ENCODE measurements at regions not wholly inside any gene's neighbourhood (a gene's known extent, or its start where the extent isn't known, plus 50 kb on each side); places are given as distances from the start of the nearest gene placed in this dataset.

GRCh38 chr14:28152453-28153044 is 614.0 kb upstream of the FOXG1 start:
- no peak for TF ChIP-seq EZH2 (IDR thresholded peaks at IDR 0.05; ENCODE audit: insufficient read depth, poor library complexity, severe bottlenecking)
- TF ChIP-seq EZH2phosphoT487 (IDR thresholded peaks at IDR 0.05; ENCODE audit: insufficient read depth, low read depth): no peak
- Histone ChIP-seq H3K4me1 (ENCODE audit: insufficient read depth) (no peaks in the 10 kb centered on the region), H2AFZ (no peak overlapping the region), H3K9me2 (ENCODE audit: insufficient read depth) (no peaks in the 10 kb centered on the region), H3K36me3 (ENCODE audit: low read depth) (no peaks in the 10 kb centered on the region), H3K27me3 (replicated peaks; ENCODE audit: insufficient read depth) (no peaks in the 10 kb centered on the region), H3K4me3 (no peak overlapping the region), H4K20me1 (ENCODE audit: insufficient read depth) (no peaks in the 10 kb centered on the region), H3K79me2 (ENCODE audit: insufficient read depth) (no peaks in the 10 kb centered on the region), H3K27ac (no peak overlapping the region), H3K4me2 (ENCODE audit: unreplicated experiment) (no peak overlapping the region), H3K9me3 (ENCODE audit: low read depth) (no peaks in the 10 kb centered on the region), H3K9ac (no peak overlapping the region), H3F3A (ENCODE audit: insufficient read depth) (no peaks in the 10 kb centered on the region)
- in situ Hi-C loops (cut with MboI): no loop called here
- DNase-seq: no peak
- 11 to 16% methylated on average over 4 of the region's 4 CpGs for WGBS, 2 experiments (ENCODE audit: low coverage in 1 of 2, low lambda C conversion rate in 2 of 2, missing lambda C conversion rate in 2 of 2)

DNA sequence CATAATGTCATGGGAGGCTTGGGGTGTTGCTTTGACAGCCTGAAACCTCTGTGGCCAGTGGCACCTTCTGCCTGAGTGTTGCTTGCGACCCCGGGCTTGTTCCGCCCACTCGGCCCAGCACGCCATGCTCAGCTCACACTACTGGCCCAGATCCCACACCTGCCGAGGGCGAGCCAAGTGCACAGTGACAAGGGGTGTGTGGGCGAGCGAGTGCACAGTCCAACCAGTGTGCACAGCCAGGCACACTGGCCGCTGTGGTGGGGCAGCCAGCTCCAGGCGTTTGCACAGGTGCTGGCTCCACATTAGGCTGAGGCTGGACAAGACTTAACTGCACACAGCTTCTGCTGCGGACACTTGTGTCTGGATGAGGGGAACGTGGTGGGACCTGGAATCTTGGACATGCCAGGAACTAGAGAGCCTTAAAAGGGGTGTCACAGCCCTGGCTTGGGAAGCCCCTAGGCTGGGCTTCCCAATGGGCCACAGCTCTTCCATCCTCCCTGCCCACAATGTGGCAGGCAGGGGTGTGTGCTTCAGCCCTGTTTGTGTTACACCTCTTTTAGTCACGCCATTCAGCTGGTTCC is 609.2 kb upstream of the FOXG1 start:
- no peaks in the 10 kb centered on the region for H3K4me1 ChIP-seq (ENCODE audit: insufficient read depth)
- no peak for DNase-seq
- no peak overlapping the region for H3K4me3 ChIP-seq
- TF ChIP-seq EZH2 (IDR thresholded peaks at IDR 0.05; ENCODE audit: insufficient read depth, poor library complexity, severe bottlenecking) (no peak), EZH2phosphoT487 (IDR thresholded peaks at IDR 0.05; ENCODE audit: insufficient read depth, low read depth) (no peak)
- no peaks in the 10 kb centered on the region for H4K20me1 ChIP-seq (ENCODE audit: insufficient read depth)
- no peaks in the 10 kb centered on the region for H3K36me3 ChIP-seq (ENCODE audit: low read depth)
- no peak overlapping the region for H3K27ac ChIP-seq
- H3K27me3 ChIP-seq (replicated peaks; ENCODE audit: insufficient read depth): no peaks in the 10 kb centered on the region
- H3K4me2 ChIP-seq (ENCODE audit: unreplicated experiment): no peak overlapping the region
- peaks cover 7% of the 10 kb centered on the region for H3K9me3 ChIP-seq (ENCODE audit: low read depth)
- H3K79me2 ChIP-seq (ENCODE audit: insufficient read depth): no peaks in the 10 kb centered on the region
- H2AFZ ChIP-seq: no peak overlapping the region
- H3K9me2 ChIP-seq (ENCODE audit: insufficient read depth): no peaks in the 10 kb centered on the region
- WGBS, 2 experiments (ENCODE audit: low coverage in 1 of 2, low lambda C conversion rate in 2 of 2, missing lambda C conversion rate in 2 of 2): 38 to 49% methylated on average over 10 to 14 of the region's 14 CpGs
- in situ Hi-C loops (cut with MboI): no loop called here
- H3F3A ChIP-seq (ENCODE audit: insufficient read depth): no peaks in the 10 kb centered on the region
- no peak overlapping the region for H3K9ac ChIP-seq

DNA sequence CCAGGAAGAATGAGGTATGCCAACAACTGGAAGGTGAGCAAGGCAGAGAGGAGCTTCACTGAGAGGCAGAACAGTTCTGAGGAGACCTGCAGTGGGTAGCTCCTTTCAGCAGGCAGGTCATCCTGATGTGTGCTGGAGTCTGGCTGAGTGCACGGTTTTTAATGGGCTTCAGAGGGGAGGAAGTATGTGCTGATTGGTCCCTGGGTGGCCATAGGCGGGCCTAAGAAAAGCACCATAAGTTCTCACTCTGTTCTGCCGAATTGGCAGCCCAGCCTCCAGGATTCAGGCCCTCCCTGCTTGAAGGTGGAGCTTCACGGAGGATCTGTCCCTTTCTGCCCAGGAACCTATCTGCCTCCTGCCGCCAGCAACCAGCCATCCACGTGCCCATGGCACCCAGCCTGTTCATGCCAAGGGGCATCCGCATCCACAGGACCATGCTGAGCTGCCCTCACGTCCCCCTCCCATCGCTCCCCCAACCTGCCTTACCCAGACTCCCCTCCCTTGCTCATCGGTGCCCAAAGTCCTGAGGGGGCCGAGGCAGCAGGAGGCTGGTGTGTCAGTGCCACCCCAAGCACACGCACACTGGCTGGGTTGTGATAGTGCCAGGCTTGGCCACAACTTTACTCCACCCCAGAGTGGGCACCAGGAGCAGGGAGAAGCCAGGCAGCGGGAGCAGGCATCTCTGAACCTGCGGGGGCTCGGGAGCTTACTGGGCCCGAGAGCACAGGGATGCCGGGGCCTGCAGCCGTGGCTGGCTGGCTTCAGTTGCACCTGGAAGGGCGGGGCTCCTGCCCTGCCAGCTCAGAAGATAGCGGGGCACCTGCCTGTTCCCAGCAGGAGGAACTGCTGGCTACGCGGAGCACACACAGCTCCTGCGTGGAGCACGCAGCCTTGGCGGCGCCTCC is 608.4 kb upstream of the FOXG1 start:
- DNase-seq: no peak
- 36 to 37% methylated on average over 23 to 24 of the region's 26 CpGs for WGBS, 2 experiments (ENCODE audit: low coverage in 1 of 2, low lambda C conversion rate in 2 of 2, missing lambda C conversion rate in 2 of 2)
- H3K4me3 ChIP-seq: no peak overlapping the region
- no peak overlapping the region for H3K27ac ChIP-seq
- no peak overlapping the region for H2AFZ ChIP-seq
- no peak for TF ChIP-seq EZH2phosphoT487 (IDR thresholded peaks at IDR 0.05; ENCODE audit: insufficient read depth, low read depth)
- no peak for TF ChIP-seq EZH2 (IDR thresholded peaks at IDR 0.05; ENCODE audit: insufficient read depth, poor library complexity, severe bottlenecking)
- no peaks in the 10 kb centered on the region for H3K79me2 ChIP-seq (ENCODE audit: insufficient read depth)
- H3K9ac ChIP-seq: no peak overlapping the region
- peaks cover 7% of the 10 kb centered on the region for H3K9me3 ChIP-seq (ENCODE audit: low read depth)
- H3K27me3 ChIP-seq (replicated peaks; ENCODE audit: insufficient read depth): no peaks in the 10 kb centered on the region
- no peaks in the 10 kb centered on the region for H3F3A ChIP-seq (ENCODE audit: insufficient read depth)
- no peaks in the 10 kb centered on the region for H3K4me1 ChIP-seq (ENCODE audit: insufficient read depth)
- H3K36me3 ChIP-seq (ENCODE audit: low read depth): no peaks in the 10 kb centered on the region
- H3K4me2 ChIP-seq (ENCODE audit: unreplicated experiment): no peak overlapping the region
- no peaks in the 10 kb centered on the region for H4K20me1 ChIP-seq (ENCODE audit: insufficient read depth)
- H3K9me2 ChIP-seq (ENCODE audit: insufficient read depth): no peaks in the 10 kb centered on the region
- in situ Hi-C loops (cut with MboI): no loop called here

DNA sequence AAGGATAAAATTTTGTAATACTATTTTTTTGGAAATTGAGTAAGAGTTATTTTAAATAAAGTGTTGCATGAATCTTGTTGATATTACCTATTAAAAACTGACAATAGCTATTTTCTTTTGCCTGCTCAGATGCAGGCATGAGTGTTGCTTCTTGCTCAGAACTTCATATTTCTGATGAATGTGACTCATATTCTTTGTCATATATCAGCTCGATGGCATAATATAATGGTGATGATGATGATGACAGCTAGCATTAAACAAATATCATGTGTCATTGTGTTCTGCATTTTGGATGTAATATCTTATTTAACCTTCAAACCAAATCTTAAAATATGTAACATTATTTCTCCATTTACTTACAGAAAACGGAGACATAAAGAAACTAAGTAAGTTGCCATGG is 605.5 kb upstream of the FOXG1 start:
- H3K79me2 ChIP-seq (ENCODE audit: insufficient read depth): no peaks in the 10 kb centered on the region
- H3F3A ChIP-seq (ENCODE audit: insufficient read depth): no peaks in the 10 kb centered on the region
- in situ Hi-C loops (cut with MboI): no loop called here
- no peak overlapping the region for H3K9ac ChIP-seq
- H3K27ac ChIP-seq: no peak overlapping the region
- no peaks in the 10 kb centered on the region for H4K20me1 ChIP-seq (ENCODE audit: insufficient read depth)
- no peak overlapping the region for H3K4me3 ChIP-seq
- no peak overlapping the region for H3K4me2 ChIP-seq (ENCODE audit: unreplicated experiment)
- no peaks in the 10 kb centered on the region for H3K27me3 ChIP-seq (replicated peaks; ENCODE audit: insufficient read depth)
- whole genome bisulfite sequencing, 2 experiments (ENCODE audit: low coverage in 1 of 2, low lambda C conversion rate in 2 of 2, missing lambda C conversion rate in 2 of 2): 5 to 13% methylated on average over 2 of the region's 2 CpGs
- H3K9me2 ChIP-seq (ENCODE audit: insufficient read depth): no peaks in the 10 kb centered on the region
- no peaks in the 10 kb centered on the region for H3K4me1 ChIP-seq (ENCODE audit: insufficient read depth)
- DNase-seq: no peak
- H3K9me3 ChIP-seq (ENCODE audit: low read depth): peaks cover 7% of the 10 kb centered on the region
- TF ChIP-seq EZH2 (IDR thresholded peaks at IDR 0.05; ENCODE audit: insufficient read depth, poor library complexity, severe bottlenecking): no peak
- TF ChIP-seq EZH2phosphoT487 (IDR thresholded peaks at IDR 0.05; ENCODE audit: insufficient read depth, low read depth): no peak
- no peak overlapping the region for H2AFZ ChIP-seq
- H3K36me3 ChIP-seq (ENCODE audit: low read depth): no peaks in the 10 kb centered on the region
